GM12878 (cell line): ENCODE measurements at regions not wholly inside any gene's neighbourhood (a gene's known extent, or its start where the extent isn't known, plus 50 kb on each side); places are given as distances from the start of the nearest gene placed in this dataset.

Experiments
- ATAC-seq: fragments of 200-7000 bp; cut with Tn5 transposase; 3 replicates; pipeline ENCODE4 v1.9.1; 2020; ENCODE audit warnings: mild to moderate bottlenecking, moderate library complexity
- BruUV-seq: library from RNA; stranded (reverse); fragments of 400-500 nt; replicated peaks from 2 replicates; lab custom pipeline; 2021; lab: Mats Ljungman, UMichigan
- CTCF ChIA-PET: fragments of 300-600 bp; sonication (Branson Sonifier 250); formaldehyde crosslinking; extraction: SDS; loops from one replicate; lab custom pipeline; 2021; ENCODE audit warnings: inconsistent platforms; lab: Yijun Ruan, JAX
- POLR2A ChIA-PET: fragments of 350-600 bp; formaldehyde crosslinking; extraction: SDS; loops from one replicate; lab custom pipeline; 2021; ENCODE audit warnings: inconsistent platforms; lab: Charles Lee
- RAD21 ChIA-PET: fragments of 300-600 bp; sonication (Branson Sonifier 250); formaldehyde crosslinking; loops from one replicate; lab custom pipeline; 2023; ENCODE audit warnings: antibody characterized with exemption; ENCODE audit not compliant: unreplicated experiment; lab: Charles Lee
- SMC1A ChIA-PET: fragments of 300-600 bp; sonication (Branson Sonifier 250); formaldehyde crosslinking; loops from one replicate; lab custom pipeline; 2023; ENCODE audit not compliant: unreplicated experiment, uncharacterized antibody; lab: Charles Lee
- DNase-seq: peaks from one replicate; pipeline ENCODE4 v3.0.0-alpha.2; 2011; ENCODE audit warnings: low read depth, low spot score
- FAIRE-seq: peaks from 3 replicates; lab custom pipeline; 2011; peaks lifted over from hg19 to GRCh38; lab: Jason Lieb, UNC
- H2AFZ ChIP-seq: 2 replicates; pipeline ENCODE4 v1.6.0; 2011; ENCODE audit warnings: low read depth, low read length, control low read depth; ENCODE audit not compliant: control insufficient read depth
- H3K27ac ChIP-seq: 2 replicates; pipeline ENCODE4 v1.5.1; 2011; ENCODE audit warnings: control low read depth; ENCODE audit not compliant: control insufficient read depth, insufficient read depth
- H3K27me3 ChIP-seq, 2 experiments: replicated peaks in 1 of 2; 2 replicates each; pipeline versions ENCODE4 v1.6.0 to v1.6.1; 2011; ENCODE audit warnings: low read length in 1 of 2; ENCODE audit not compliant: control insufficient read depth in 2 of 2, insufficient read depth in 2 of 2
- H3K36me3 ChIP-seq, 2 experiments: 2 replicates each; pipeline ENCODE4 v1.5.1; 2011; ENCODE audit warnings: low read length in 1 of 2; ENCODE audit not compliant: control insufficient read depth in 2 of 2, insufficient read depth in 2 of 2
- H3K4me1 ChIP-seq: 2 replicates; pipeline ENCODE4 v1.6.1; 2011; ENCODE audit warnings: mild to moderate bottlenecking, low read length, moderate library complexity, mixed read lengths; ENCODE audit not compliant: control insufficient read depth, insufficient read depth
- H3K4me2 ChIP-seq: 2 replicates; pipeline ENCODE4 v1.6.0; 2011; ENCODE audit warnings: control low read depth; ENCODE audit not compliant: control insufficient read depth, insufficient read depth
- H3K4me3 ChIP-seq: fragments of 200-600 bp; sonication (generic); 2 replicates; pipeline ENCODE4 v1.5.1; 2016
- H3K79me2 ChIP-seq: 2 replicates; pipeline ENCODE4 v1.6.0; 2011; ENCODE audit warnings: low read length; ENCODE audit not compliant: control insufficient read depth, insufficient read depth
- H3K9ac ChIP-seq: 2 replicates; pipeline ENCODE4 v1.8.0; 2011; ENCODE audit warnings: low read length, control low read depth, mixed read lengths; ENCODE audit not compliant: control insufficient read depth, insufficient read depth
- H3K9me3 ChIP-seq: replicated peaks from 3 replicates; pipeline ENCODE4 v1.5.1; 2011; ENCODE audit warnings: mild to moderate bottlenecking, low read length; ENCODE audit not compliant: control insufficient read depth, insufficient read depth
- H4K20me1 ChIP-seq: 2 replicates; pipeline ENCODE4 v1.6.0; 2011; ENCODE audit not compliant: control insufficient read depth, insufficient read depth
- ESRRA ChIP-seq: IDR thresholded peaks from 2 replicates; pipeline ENCODE4 v1.6.1; 2012; ENCODE audit warnings: mild to moderate bottlenecking, low read length, improper control_type of control experiment
- HDAC6 ChIP-seq: fragments of 200-600 bp; sonication (generic); IDR thresholded peaks from one replicate; pipeline ENCODE4 v1.8.0; 2017; ENCODE audit warnings: antibody characterized with exemption; ENCODE audit not compliant: unreplicated experiment
- RCOR1 ChIP-seq: conservative IDR thresholded peaks from 2 replicates; pipeline ENCODE4 v1.6.1; 2012; ENCODE audit warnings: low read depth, low read length, improper control_type of control experiment
- SP1 ChIP-seq: IDR thresholded peaks from one replicate; pipeline ENCODE4 v1.6.1; 2011; ENCODE audit warnings: low read depth, low read length
- TBL1XR1 ChIP-seq: IDR thresholded peaks from 2 replicates; pipeline ENCODE4 v1.6.1; 2012; ENCODE audit warnings: low read depth, low read length, improper control_type of control experiment
- ZBTB33 ChIP-seq: fragments of 450-650 bp; IDR thresholded peaks from 2 replicates; pipeline ENCODE4 v1.6.1; 2017; ENCODE audit warnings: mild to moderate bottlenecking
- ZNF384 ChIP-seq: IDR thresholded peaks from 2 replicates; pipeline ENCODE4 v1.6.1; 2012; ENCODE audit warnings: low read depth, mild to moderate bottlenecking, low read length, improper control_type of control experiment, borderline replicate concordance
- ZZZ3 ChIP-seq: IDR thresholded peaks from 2 replicates; pipeline ENCODE4 v1.6.1; 2011; ENCODE audit warnings: low read depth; ENCODE audit not compliant: control insufficient read depth, insufficient read length
- WGBS: methylation state at CpG from one replicate; pipeline ENCODE4 v1.1.6; 2016; ENCODE audit warnings: low lambda C conversion rate; ENCODE audit not compliant: insufficient replicate concordance, insufficient coverage; ENCODE audit errors: missing lambda C conversion rate; 5-methylcytosine and 5-hydroxymethylcytosine counted together
- in situ Hi-C: fragments of 300-500 bp; cut with MboI; formaldehyde crosslinking; loops from 9 replicates; pipeline ENCODE4 v1.14.3; 2018; ENCODE audit warnings: mixed read lengths
- intact Hi-C: fragments of 100-400 bp; cut with micrococcal nuclease; formaldehyde crosslinking; loops from one replicate; pipeline ENCODE4 v1.14.2; 2022; ENCODE audit not compliant: unreplicated experiment
- TF ChIP-seq, protein P1 (sequence below): fragments of 450-650 bp; formaldehyde crosslinking; IDR thresholded peaks from 2 replicates; pipeline ENCODE4 v1.4.0; 2020; ENCODE audit warnings: mild to moderate bottlenecking, moderate library complexity
- TF ChIP-seq, protein P2 (sequence below): fragments of 450-650 bp; IDR thresholded peaks from 2 replicates; pipeline ENCODE4 v1.6.1; 2017; ENCODE audit warnings: antibody characterized with exemption, mild to moderate bottlenecking, moderate library complexity

GRCh38 chr5:128736553-128736952 lies 198.5 kb upstream of the FBN2 start:
- Histone ChIP-seq H2AFZ (no peak overlapping the region), H3K79me2 (no peaks in the 10 kb centered on the region), H3K9me3 (no peaks in the 10 kb centered on the region), H3K4me2 (no peak overlapping the region), H3K27me3 (no peaks in the 10 kb centered on the region), H3K4me3 (no peak overlapping the region), H4K20me1 (no peaks in the 10 kb centered on the region), H3K36me3 (no peaks in the 10 kb centered on the region), H3K4me1 (no peaks in the 10 kb centered on the region), H3K9ac (no peak overlapping the region), H3K27ac (no peak overlapping the region)
- ChIA-PET RAD21 (no interaction called here), CTCF (no interaction called here), POLR2A (no interaction called here), SMC1A (no interaction called here)
- TF ChIP-seq ESRRA, result no peak
- no peak for TF ChIP-seq TBL1XR1
- no peak for TF ChIP-seq ZNF384
- TF ChIP-seq, protein P1, sequence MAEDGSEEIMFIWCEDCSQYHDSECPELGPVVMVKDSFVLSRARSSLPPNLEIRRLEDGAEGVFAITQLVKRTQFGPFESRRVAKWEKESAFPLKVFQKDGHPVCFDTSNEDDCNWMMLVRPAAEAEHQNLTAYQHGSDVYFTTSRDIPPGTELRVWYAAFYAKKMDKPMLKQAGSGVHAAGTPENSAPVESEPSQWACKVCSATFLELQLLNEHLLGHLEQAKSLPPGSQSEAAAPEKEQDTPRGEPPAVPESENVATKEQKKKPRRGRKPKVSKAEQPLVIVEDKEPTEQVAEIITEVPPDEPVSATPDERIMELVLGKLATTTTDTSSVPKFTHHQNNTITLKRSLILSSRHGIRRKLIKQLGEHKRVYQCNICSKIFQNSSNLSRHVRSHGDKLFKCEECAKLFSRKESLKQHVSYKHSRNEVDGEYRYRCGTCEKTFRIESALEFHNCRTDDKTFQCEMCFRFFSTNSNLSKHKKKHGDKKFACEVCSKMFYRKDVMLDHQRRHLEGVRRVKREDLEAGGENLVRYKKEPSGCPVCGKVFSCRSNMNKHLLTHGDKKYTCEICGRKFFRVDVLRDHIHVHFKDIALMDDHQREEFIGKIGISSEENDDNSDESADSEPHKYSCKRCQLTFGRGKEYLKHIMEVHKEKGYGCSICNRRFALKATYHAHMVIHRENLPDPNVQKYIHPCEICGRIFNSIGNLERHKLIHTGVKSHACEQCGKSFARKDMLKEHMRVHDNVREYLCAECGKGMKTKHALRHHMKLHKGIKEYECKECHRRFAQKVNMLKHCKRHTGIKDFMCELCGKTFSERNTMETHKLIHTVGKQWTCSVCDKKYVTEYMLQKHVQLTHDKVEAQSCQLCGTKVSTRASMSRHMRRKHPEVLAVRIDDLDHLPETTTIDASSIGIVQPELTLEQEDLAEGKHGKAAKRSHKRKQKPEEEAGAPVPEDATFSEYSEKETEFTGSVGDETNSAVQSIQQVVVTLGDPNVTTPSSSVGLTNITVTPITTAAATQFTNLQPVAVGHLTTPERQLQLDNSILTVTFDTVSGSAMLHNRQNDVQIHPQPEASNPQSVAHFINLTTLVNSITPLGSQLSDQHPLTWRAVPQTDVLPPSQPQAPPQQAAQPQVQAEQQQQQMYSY (CRISPR knock-in tag), result no peak
- TF ChIP-seq, protein P2, sequence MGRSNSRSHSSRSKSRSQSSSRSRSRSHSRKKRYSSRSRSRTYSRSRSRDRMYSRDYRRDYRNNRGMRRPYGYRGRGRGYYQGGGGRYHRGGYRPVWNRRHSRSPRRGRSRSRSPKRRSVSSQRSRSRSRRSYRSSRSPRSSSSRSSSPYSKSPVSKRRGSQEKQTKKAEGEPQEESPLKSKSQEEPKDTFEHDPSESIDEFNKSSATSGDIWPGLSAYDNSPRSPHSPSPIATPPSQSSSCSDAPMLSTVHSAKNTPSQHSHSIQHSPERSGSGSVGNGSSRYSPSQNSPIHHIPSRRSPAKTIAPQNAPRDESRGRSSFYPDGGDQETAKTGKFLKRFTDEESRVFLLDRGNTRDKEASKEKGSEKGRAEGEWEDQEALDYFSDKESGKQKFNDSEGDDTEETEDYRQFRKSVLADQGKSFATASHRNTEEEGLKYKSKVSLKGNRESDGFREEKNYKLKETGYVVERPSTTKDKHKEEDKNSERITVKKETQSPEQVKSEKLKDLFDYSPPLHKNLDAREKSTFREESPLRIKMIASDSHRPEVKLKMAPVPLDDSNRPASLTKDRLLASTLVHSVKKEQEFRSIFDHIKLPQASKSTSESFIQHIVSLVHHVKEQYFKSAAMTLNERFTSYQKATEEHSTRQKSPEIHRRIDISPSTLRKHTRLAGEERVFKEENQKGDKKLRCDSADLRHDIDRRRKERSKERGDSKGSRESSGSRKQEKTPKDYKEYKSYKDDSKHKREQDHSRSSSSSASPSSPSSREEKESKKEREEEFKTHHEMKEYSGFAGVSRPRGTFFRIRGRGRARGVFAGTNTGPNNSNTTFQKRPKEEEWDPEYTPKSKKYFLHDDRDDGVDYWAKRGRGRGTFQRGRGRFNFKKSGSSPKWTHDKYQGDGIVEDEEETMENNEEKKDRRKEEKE, result no peak
- TF ChIP-seq ZBTB33, result no peak
- no peak for TF ChIP-seq SP1
- no peak for TF ChIP-seq HDAC6
- no peak for TF ChIP-seq ZZZ3
- no peak for TF ChIP-seq RCOR1
- in situ Hi-C loops, result no loop called here
- intact Hi-C loops, result no loop called here
- ATAC-seq, result no peak
- WGBS, result 88% methylated on average over 1 of the region's 1 CpG
- FAIRE-seq, result no peak
- no peak for DNase-seq
- no TSS peak for BruUV-seq
